Activated CD8-positive, alpha-beta memory T cell treated with anti-CD3 and anti-CD28 coated beads, Interleukin-2, amount 50 U/mL, for 48 hours (primary cell): ENCODE measurements at regions not wholly inside any gene's neighbourhood (a gene's known extent, or its start where the extent isn't known, plus 50 kb on each side); places are given as distances from the start of the nearest gene placed in this dataset.

ENCODE experiments used
- DNase-seq: peaks from one replicate; pipeline ENCODE4 v3.0.0-alpha.2; 2020

DNA sequence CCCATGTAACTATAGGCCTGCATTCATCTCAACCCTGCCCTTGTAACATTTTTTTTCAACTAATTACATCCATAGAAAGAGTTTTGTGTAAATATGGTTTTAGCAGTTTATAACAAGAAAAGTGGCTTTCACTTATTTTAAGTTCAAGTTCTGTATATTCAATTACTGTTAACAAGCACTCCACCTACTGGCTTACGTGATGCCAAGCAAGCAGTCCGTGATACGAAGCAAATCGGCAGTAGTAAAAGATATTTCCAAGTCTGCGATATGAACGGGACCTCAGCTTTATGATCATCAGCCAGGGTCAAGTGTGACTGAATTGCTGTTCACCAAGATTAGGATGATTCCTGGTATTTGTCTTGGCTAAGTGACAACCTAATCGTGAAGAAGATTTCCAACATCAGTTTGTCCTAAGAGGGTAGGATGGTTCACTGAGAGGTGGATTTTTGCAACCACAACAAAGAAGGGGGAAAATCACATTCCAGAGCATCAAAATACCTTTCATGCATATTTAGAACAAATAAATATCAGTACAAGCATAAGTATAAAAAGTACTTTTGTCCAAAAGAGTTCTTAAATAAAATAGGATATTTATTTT is 456.2 kb downstream of the FOXG1 start:
- no peak for DNase-seq

DNA sequence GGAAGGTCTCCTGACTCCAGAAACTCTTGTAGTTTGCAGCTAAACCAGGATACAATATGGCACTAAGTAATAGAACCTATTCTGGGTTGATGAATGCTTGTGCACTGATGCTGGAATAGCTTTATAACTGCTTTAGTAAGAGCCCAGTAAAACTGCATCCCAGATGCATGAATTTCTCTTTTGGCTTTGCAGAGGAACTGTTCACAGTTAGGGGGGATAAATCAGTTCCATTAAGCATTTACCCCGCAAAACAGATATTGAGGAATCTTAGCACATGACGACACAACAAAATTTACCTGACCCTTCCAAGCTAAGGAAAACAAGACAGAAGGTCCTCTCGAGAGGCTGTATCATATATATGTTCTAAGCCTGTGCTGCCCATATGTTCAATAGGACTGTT is 457.4 kb downstream of the FOXG1 start:
- DNase-seq, result no peak

DNA sequence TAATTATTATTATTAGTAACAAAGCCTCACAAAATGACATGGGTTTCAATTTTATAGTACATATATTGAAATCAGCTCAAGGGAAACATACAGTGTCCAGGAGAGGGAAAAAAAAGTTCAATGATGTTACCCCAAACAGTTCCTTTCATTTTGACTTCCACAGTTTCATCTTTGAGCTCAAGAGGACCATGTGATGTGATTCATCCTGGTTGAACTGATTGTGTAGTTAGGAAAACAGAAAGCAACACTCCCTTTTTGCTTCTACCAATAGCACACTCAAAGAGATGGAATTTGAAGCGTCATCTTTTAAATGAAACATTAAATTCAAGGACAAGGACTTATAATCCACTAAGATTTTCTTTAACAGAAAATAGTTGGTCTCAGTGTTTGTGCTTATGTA is 461.0 kb downstream of the FOXG1 start:
- no peak for DNase-seq

DNA sequence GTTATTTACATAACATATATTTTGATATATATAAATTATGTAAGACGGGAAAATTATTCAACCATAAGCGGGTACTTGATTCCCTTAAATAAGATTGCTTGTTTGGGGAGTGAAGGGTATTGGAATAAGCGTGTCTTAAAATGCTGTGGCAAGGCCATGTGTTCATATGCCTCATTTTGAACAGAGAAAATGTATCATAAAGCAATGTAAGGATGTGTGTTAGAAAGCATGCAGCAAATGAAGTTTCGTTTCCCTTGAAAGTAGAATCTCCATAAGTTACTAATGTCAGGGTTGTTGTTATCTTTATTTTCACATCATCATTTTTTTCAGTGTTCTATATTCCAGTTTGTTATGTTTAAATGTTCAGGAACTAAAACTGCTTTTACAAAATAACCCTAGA is 465.6 kb downstream of the FOXG1 start:
- no peak for DNase-seq

DNA sequence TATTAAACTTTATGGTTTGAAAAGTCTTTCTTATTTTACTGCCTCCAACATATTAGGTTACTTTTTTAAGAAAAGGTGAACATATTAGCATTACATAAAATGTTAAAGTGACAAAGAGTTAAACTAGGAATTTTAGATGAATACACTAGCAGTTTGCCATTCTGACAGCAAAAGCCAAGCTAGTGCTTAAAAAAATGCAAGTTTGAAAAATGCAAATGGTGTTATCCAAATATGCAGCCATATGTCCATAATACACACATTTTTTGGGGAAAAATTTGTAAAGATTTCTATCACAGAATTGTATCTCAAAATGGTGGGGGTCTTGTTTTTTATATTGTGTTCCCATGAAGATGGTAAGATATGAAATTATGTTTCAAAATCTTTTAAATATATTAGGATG is 466.1 kb downstream of the FOXG1 start:
- no peak for DNase-seq

DNA sequence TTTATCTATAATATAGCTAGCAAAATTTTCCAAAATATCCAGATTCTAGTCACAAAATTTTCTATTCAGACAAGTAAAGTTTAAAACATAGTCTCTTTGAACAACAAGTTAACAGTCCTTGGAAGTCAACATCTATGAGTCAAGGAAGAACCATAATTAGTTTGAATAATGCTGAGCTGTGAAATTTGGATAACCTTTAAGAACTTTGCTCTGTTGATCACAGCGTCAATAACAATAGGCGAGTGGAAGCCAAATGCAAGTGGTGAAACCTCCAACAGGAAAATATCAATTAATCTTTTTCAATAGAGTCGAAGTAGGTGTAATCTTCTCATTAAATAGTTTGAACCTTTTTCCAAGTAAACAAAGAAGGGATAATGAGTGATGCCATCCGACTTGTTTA is 466.6 kb downstream of the FOXG1 start:
- no peak for DNase-seq

DNA sequence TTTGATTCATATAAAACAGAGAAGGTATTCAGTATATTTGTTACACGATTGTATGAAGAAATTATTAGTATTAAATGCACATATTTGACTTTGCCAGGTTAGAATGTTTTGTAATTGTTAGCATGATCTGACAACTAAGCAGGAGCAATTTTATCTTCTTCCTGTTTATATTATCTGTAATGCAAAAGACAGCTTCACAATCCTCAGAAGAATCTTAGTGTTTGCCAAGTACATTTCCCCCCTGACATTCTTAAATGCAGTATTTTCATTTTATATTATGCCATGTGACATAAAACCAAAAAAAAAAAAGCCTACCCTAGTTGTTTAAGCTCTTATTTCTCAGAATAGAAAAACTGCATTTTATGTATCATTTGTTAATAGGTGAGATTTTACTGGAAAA is 469.4 kb downstream of the FOXG1 start:
- no peak for DNase-seq

DNA sequence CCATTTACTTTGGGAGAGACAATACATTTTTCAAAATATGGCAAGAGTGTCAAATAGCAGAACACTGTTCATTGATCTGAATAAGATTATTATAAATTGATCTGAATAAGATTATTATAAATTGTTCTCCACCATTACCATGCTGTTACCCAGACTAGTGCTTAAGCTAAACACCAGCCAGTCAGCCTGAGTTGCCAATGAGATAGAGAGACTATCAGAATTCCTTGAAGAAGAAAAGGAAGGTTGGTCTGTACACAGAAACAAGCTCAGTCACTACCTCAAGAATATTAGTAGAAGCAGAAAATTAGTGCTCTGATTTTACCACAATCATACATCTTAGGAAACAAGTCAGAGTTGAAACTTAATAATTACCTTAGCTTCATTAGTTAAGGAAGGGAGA is 469.8 kb downstream of the FOXG1 start:
- no peak for DNase-seq

DNA sequence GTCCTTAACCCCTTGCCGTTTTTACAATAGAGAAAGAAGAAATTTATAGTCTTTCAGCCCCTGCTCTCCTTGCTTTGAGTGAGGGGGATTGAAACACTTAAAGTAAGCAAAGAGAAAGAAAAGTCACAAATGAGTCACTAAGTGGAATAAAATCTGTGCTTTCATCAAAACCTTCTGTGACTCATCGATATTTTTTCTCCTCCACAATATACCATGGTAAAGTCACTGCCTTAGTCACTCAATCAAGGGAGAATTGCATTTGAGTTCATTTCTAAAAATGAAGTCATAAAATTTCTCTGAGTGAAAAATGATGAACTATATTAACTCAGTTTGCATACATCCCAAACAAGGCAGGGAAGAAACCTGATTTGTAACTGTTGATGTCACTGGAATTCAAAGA is 470.3 kb downstream of the FOXG1 start:
- no peak for DNase-seq

DNA sequence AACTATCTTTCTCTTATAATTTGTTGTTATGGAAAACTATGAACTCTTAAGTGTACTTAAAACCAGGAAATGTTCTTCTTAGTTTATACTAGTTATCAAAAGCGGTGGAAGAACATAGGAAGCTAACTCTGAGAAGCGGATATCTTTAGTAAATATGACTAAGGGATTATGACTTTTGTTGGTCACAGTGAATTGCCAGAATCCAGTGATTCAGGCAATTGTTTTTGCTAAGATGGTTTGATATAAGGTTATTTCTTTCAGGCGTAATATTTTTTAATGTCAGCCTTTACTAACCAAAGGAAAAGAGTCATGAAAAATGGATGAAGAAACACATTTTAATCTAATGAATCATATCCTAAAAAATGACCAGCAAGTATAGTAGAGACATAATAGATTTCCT is 473.5 kb downstream of the FOXG1 start:
- no peak for DNase-seq

DNA sequence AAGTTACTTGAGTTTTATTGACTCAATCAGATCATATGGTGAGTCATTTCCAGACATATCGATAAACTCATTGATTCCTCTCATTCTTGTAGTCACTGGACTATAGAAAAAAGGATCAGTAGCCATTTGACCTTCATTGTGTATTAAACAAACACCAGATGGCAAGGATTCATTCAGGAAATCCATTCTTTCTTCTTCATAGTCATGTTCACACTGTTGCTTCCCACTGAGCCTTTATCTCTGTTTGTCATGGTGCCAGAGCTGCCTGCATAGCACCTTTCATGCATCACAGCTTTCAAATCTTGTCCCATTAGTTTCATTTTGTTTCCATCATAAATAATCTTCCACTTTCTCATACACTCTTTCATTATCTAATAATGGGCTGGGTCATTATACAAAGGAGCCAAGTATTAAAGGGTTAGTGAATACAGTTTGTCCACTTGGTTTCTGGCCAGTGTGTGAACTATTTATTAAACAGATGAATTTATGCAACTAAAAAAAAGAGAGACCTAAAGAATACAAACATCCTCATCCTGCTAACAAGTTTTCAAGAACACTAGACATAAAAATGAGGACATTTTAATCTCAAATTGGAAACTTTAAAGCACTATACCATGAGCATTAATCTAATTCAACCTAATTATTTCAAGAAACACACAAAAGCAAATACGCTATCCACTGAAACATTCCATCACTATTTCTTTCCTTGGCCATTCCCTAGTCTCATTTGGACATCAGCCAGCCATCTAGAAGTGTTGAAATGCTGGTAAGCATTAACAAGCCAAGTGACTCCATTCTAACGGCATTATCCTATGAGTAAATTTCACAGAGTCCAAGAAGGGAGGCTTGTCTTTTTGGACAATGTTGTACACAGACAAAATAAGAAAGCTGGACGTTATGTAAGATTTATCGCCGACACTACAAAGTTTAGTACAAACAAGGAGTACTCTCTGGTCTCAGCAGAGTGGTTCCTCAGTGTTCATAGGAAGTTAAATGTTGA is 476.5 kb downstream of the FOXG1 start:
- DNase-seq, result no peak

DNA sequence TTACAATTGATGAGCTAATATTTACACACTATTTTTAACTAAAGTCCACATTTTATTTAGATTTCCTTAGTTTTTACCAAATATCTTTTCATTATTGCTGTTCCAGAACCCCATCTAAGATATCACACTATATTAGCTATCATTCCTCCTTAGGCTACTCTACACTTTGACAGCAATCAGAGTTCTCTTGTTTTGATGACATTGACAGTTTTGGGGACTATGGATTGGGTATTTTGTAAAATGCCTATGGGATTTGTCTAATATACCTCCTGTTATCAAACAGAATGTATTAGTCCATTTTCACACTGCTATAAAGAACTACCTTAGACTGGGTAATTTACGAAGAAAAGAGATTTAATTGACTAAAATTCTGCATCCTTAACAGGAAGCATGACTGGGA is 489.1 kb downstream of the FOXG1 start:
- no peak for DNase-seq

DNA sequence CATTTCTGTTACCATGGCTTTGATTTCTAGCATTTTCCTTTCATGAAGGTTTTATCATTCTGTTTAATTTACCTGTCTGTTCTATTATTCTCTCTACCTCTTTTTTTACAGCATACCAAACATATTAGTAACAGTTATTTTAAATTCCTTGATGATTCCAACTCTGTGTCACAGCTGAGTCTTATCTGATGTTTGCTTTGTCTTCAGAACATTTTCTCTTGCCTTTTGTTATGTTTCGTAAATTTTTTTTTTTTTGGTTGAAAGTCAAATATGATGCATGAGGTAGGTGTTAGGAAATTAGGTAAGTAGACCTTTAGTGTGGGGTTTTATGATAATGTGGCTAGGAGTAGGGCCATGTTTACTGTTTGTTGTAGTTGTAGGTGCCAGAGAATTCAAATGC is 496.4 kb downstream of the FOXG1 start:
- no peak for DNase-seq

DNA sequence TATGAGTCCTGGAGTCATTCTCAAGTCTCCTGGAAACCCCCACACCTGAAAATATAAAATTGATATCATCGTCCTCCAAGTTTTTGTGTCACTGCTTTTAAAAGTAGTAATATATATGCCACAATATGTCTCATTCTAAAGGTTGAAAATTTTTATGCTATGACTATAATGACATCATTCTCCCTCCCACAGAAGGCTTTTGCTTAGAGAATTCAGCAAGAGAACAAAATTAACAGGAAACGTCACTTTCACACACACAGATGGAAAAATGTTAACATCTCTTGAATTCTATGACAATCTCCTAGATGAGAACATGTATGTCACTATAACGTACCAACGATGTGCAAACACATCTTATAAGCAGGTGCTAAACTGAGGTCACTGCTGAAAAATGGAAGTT is 498.3 kb downstream of the FOXG1 start:
- no peak for DNase-seq

DNA sequence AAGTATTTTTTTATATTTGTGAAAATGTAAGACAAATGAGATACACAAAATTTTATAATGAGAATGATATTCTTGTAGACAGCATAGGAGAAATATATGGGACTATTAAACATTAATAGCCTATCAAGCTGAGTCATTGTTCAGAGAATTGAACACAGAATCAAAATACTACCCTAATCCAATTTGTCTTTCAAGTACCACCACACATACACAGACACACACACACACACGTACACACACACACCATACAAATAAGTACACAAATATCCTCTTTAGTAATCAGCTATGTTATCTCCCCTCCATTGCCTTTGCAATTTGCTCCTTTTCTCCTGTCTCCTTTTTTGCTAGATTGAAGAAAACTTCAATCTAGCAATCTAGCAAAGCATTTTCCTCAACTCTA is 499.3 kb downstream of the FOXG1 start:
- no peak for DNase-seq

DNA sequence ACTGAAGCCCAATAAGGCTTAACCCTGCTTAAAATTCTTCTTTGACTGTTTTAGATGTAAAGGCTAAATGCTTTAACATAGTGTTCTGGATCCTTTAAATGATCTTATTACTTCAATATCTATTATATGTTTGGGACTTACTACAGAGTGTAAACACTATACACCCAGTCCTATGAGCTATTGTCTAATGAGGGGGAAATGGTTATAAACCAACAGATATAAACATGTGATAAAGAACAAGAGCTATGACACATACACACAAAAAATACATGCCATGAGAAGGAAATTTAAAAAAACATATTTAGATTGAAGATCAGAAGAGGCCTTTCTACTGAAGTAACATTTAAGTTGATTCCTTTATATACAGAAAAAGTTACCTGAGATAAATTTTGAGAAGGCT is 505.1 kb downstream of the FOXG1 start:
- DNase-seq, result no peak

DNA sequence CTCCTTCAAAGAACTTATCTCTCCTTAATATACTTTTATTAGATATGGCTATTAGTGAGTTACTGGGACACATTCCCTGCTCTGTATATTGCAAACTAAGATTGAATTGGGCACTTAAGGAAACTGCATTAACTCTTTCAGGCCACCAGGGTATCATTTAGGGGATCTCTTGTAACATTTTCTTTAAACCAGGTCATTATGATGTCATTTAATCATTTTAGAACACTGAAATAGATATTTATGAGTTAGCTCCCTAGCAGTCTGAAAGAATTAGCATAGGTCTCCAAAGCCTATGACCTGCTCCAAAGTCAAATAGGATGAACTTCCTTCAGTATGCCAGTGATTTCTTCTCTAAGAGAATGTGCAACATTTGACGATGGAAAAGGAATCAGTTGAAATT is 506.9 kb downstream of the FOXG1 start:
- no peak for DNase-seq

DNA sequence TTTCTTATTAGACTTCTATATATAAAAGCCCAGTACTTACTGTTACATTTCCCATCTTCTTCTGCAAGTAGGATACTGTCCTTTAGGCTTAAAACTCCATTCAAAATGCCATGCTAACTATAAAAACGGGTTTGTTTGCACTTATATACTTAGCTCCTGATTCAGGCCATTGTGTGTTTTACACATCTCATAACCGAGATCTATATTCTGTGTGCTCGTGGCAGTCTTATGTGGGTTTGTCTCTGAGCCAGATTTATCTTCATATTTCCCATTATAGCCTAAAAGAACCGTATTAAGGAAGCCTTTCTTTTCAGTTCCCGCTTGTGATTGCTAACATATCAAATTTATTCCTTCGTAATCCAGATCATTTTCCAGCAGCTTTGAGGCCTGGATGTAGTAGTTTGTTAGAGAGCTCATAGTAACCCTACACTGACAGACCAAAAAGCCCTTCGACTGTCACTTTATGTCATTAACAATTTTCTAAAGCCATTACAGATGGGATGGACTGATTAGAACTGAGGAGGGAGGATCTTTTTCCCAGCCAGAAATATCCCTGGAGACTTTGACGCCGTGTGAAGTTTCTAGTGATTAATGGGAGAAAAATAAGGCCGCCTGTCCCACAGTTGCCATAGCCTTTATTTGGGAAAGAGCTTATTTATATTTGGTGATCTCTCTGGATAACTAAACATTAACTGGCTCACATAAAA is 508.5 kb downstream of the FOXG1 start:
- no peak for DNase-seq

DNA sequence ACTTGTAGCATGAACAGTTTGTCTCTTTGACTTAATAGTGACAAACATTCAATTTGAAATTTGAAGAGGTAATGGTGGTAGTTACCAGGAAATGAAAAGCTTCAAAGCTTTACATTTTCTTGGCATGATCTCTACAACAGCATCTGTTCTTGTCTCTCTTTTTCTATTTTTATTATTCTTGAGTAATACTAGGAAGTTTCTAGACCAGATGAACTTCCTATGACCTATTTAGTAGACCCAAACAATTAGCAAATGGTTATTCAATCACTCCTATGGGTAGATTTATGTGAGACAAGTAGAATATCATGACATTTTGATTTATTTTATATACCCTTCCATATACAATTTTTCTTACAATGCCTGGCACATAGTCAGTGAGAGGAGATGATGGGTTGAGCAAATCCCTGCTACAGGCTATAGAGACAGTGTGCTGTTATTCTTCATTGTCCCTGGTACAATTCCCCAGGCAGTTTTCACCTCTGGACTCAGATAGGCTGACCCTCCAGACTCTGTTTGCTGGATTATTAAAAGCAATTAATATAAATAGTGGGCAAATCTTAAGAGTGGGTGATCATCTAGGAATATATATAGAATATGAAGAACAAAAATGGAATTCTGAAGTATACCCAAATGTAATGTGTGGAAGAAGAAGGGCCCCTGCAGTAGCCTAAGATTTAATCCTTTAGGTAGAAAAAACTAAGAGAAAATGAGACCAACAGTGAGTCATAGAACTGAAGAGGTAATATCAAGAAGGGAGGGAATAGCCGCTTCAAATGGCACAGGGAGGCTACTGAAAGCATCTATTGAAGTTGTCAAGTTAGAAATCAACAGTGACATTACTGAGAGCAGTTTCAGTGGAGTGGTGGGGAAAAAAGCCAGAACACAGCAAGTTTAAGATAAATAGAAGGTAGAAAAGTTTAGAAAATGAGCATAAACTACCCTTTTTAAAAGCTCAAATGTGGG is 512.0 kb downstream of the FOXG1 start:
- DNase-seq, result no peak

DNA sequence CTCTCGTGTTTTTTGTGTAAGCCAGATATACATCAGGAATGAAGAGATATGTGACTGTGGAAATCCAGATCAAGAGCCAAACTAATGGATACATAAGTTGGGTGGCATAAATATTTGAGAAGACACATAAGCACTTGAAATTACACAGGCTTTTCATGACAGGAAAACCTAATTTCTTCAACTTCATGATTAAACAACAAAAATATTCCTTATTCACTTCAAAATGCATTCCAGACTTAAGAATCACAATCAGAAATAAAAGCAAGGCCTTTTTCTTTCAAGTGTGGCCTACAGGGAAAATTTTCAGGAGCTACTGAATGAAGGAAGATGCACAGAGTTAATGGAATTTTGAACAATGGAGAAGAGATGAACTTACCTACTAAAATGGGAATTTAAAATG is 515.6 kb downstream of the FOXG1 start:
- no peak for DNase-seq

DNA sequence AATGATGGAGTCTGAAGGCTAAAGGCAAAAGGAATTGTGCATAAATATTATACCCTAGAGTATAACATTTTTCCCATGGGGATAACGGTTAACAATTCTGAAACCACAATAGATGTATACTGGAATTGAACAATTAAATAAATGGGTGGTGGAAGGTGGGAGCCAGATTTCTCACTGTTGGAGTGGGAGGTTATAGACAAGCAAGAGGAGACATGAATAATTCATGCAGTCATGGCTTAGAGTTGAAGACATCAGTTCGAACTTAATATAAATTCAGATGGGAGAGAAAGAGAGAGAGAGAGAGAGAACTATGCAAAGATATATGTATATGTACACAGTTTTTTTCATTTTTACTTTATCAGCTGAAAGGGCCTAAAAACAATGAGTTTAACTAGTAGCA is 523.9 kb downstream of the FOXG1 start:
- no peak for DNase-seq

DNA sequence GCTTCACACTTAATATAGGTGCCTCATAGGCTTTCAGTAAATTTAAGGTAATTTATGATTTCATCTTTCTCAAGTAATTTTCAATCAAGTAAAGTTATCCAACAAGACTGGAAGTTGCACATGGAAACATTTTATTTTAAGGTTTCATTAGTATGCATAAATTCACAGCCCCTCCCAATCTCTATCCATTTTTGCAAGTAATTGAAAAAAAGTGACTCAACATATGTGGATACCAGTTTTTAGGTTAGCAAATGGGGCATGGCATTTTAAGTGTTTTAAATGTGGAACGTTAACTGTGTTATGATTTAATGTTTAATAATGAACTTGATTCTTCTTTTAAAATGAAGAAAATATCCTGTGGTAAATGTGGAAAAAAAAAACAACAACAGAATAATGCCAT is 532.8 kb downstream of the FOXG1 start:
- DNase-seq, result no peak

DNA sequence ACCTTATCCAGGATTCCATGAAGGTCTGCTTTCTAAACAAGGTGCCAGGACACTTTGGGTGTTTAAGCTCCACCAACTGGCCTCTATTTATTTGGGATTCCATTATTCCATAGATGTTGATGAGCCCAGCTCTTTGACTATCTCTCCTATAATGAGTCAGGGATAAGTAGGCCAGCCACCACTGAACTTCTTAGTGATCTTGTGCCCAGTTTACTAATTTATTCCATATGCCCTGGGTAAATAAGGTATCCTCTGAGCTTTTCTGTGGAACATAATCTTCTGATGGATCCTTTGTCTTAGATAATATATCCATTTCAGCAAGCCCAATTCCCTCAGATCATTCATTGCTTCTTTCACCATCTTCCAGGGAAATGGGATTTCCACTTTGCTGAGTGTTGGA is 535.0 kb downstream of the FOXG1 start:
- no peak for DNase-seq
